Skin epidermis (tissue), 12 donors: ENCODE measurements at regions not wholly inside any gene's neighbourhood (a gene's known extent, or its start where the extent isn't known, plus 50 kb on each side); places are given as distances from the start of the nearest gene placed in this dataset.
"Not testable (repeated sequence)": the region's sequence is repeated elsewhere in the genome, so short reads cannot be mapped to it uniquely, and the experiment has no call there.

Experiments
- H3K27ac ChIP-seq, 21 experiments: fragments of 200-600 bp; sonication (generic) in 11 of 21; one replicate each; pipeline ENCODE4 v1.5.0; 2020; ENCODE audit warnings: mild to moderate bottlenecking in 3 of 21, inconsistent platforms in 2 of 21, moderate library complexity in 2 of 21
- H3K4me3 ChIP-seq, 7 experiments: fragments of 200-600 bp; sonication (generic) in 2 of 7; one replicate each; pipeline ENCODE4 v1.5.0; 2020; ENCODE audit warnings: inconsistent platforms in 2 of 7, mild to moderate bottlenecking in 2 of 7, moderate library complexity in 1 of 7

DNA sequence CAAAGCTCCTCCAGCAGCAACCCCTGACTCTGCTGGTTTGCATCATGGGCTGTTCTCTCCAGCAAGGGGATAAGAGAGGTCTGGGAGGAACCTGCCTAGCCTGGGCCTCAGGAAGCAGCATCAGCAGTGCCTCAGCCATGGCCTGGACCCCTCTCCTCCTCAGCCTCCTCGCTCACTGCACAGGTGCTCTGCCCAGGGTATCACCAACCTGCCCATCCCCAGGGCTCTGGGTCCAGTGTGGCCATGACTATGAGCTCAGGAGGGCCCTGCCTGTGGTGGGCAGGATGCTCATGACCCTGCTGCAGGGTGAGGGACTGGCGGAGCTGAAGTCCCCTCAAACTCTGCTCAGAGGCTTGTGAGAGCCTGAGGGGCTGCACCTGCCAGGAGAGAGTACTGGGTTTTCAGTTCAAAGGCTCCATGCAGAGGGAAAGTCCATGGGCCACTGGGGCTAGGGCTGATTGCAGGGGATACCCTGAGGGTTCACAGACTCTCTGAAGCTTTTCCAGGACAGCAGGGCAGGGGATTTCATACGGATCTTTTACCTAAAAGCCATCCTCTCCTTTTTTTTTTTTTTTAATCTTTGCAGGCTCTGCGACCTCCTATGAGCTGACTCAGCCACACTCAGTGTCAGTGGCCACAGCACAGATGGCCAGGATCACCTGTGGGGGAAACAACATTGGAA is 115.8 kb upstream of the IGLL5 start:
- Histone ChIP-seq H3K4me3 (no peak overlapping the region), H3K27ac (no peak overlapping the region)

DNA sequence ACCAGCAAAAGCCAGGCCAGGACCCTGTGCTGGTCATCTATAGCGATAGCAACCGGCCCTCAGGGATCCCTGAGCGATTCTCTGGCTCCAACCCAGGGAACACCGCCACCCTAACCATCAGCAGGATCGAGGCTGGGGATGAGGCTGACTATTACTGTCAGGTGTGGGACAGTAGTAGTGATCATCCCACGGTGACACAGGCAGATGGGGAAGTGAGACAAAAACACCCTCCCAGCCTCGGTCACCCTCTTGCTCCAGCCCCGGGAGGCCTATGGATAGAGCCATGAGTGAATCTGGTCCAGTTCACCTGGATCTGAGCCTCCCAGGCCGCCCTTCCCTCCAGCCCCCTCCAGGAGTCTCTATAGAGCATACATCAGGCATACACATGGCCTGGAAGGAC is 115.2 kb upstream of the IGLL5 start:
- no peak overlapping the region for H3K4me3 ChIP-seq
- H3K27ac ChIP-seq: no peak overlapping the region

DNA sequence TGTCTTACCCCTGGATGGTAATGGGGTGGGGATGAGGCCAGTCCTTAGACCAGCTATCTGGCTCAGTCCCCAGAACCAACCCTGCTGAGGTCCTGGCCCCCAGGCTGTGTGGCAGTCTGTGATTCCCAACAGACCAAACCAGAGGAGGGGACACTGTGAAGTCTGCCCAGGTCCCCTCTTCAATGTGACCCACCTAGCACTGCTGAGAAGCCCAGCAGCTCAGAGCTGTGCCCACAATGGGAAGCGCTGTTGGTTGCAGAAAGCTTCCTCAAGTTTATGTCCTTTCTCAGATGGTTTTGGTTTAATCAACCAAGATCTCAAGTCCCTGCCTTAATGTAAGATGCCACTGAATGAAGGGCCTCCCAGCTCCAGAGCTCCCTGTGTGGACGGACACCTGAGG is 114.7 kb upstream of the IGLL5 start:
- H3K4me3 ChIP-seq: no peak overlapping the region
- no peak overlapping the region for H3K27ac ChIP-seq

DNA sequence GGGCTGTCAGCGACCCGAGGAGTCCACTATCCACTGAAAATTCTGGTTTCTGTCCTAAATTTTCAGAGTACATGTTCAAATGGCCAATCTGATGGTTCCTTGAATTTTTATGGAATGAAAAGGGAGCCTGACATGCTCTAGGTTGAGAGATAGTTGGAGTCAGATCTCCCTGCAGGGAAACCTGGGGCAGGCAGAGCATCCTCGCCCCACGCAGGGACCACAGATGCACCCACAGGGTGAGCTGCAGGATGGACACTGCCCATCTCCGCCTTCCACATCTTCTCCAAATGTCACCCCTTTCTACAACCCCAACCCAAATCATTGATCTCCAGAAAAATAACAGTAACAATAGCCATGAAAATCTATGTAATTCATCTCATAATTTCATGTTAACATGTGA is 114.2 kb upstream of the IGLL5 start:
- no peak overlapping the region for H3K4me3 ChIP-seq
- H3K27ac ChIP-seq: no peak overlapping the region

DNA sequence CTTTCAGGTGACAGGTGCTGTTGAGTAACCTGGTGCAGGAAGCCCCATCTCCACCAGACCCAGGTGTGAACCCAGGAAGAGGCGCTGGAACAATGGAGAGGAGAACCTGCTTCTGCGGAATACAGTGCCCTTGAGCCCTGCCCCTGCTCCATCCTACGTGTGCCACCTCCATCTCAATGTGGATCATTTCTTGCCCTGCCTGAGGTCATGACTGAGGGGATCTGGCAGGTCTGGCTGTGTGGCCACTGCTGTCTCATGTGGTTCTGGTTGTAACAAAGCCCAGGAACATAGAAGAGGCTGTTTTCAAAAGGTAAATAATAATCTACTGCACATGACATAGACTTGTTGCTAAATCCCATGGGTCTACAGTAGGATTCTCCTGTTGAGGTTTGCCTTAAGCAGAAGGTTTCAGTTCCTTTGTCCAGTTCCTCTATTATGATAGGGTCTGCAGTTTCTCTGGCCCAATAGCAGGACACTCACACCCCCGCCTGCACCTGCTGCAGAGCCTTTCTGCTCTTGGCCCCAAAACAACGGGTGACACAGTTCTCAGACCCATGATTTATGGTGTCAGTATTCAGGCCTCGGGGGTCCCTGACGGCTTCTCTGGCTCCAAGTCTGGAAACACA is 113.5 kb upstream of the IGLL5 start:
- H3K27ac ChIP-seq: no peak overlapping the region
- H3K4me3 ChIP-seq: no peak overlapping the region

DNA sequence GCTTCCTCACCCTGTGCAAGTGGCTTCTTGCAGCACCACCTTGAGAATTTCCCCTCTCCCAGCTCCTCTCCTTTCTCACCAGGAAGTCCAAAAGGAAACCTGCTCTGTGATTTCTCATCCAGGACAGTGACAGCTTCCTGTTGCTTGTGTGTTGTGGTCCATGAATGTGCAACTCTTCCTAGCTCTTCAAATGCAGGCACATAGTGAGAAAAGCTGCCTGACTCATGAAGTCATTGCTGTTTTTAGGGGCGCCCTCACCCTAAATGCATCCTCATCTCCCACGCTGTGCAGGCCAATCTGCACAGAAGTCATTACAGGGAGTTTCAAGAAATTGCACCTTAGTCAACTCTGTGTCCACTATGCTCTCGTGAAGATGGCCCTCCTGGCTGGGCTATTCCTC is 112.9 kb upstream of the IGLL5 start:
- H3K27ac ChIP-seq, H3K4me3 ChIP-seq: not testable (repeated sequence)

DNA sequence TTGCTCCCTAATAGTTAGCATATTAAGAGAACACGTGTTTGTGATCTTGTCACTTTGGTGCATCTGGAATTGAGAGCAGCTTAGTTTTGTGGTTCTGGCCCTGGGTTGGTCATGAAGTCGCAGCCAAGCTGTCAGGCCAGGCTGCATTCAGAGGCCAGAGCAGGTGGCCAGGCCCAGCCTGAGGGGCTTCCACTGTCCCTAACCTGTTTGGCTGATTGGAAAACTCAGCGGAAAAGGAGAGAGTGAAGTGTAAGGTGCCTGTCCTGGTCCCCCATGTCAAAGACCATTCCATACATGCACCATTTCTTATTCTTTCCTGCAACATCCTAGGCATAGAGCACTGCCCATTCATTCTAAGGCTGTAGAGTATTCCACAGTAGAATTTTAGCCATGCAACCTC is 111.5 kb upstream of the IGLL5 start:
- H3K4me3 ChIP-seq: no peak overlapping the region
- H3K27ac ChIP-seq: no peak overlapping the region

DNA sequence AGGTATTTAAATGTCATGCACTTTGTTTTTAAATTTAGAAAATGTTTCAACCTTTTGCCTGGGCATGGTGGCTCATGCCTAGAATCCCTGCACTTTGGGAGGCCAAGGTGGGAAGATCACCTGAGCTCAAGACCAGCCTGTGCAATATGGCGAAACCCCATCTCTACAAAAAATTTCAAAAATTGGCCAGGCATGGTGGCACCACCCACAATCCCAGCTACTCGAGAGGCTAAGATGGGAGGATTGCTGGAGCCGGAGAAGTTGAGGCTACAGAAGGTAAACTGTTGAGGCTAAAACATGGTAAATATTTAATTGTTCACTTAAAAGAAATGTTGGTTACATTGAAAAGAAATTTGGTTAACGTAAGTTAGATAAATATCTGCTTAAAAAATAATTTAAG is 108.4 kb upstream of the IGLL5 start:
- Histone ChIP-seq H3K27ac (no peak overlapping the region), H3K4me3 (no peak overlapping the region)

DNA sequence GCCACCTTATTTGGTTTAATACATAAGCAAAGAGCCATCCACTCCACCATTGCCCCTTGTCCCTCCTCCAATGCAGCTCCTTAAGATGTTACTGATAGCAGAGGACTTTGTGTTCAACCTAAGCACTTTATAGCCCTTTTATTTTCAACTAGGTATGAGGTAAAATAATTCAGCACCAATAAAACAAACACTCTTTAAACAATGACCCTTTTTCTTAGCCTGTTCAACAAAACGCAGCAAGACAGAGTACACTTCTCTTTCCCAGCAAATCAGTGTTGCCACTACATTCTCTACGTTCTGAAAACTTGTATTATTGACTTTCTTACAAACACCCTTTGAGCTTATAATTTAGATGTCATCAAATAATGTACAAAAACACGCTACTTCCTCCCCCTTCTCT is 104.0 kb upstream of the IGLL5 start:
- Histone ChIP-seq H3K27ac (no peak overlapping the region), H3K4me3 (no peak overlapping the region)

DNA sequence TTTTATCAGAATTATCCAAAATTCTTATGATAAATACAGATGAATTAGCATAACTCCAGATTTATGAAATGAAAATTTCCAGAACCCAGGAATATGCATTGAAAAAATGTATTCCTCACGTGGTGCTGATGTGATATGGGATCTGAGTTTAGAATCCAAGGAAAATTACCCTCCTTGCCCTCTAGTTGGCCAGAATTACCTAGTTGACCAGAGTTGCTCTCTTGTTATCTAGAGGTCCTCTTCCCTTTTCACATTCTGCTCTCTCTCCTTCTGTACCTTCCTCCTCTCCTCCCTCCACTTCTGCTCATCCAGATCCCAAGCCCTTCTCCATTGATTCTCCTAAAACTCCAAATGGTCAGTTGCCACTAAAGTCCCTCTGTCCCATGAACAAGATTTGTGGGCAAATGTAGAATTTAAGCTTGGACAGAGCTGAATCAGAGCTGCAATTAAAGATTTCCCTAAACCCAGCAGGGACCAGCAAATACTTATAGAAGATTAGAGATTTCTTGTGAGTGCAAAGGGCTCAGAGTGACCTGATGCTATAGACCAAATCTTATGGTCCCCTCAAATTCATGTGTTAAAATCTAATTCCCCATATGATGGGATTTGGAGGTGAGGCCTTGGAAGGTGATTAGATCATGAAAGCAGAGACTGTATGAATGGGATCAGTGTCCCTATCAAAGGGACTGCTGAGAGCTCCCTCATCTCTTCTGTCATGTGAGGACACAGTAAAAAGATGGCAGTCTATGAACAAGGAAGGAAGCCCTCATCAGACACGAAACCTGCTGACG is 103.2 kb upstream of the IGLL5 start:
- H3K27ac ChIP-seq: no peak overlapping the region

DNA sequence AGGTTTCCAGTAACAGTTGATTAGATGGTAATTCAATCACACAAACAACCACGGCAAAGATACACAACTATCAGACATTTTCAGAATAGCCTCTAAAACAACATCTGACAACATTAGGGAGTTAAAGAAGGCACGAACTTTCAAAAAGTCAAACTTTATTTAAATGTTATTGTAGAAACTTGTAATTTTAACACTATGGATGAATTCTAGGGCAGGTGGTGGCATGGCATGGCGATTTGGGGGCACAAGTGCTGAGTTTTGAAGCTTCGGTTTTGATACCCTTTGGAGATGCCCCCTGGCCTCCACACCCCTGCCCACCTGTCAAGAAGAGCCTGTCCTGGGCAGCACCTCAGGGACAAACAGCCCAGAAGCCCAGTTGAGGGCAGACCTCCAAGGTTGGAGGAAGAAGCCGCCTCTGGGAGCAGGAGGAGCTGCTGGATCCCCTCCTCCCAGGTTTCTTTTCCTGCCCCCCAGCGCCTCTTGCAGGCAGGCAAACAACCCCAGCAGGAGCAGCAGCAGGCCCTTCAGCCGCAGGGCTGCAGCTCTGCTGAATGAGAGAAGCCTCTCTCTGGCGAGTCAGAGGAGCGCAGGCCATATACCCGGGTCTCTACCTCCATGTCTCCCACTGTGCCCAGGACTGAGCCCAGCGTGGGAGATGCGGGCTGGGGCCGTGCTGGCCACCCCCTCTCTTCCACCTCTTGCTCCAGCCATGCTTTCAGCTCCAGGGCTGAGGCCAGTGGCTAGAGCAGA is 102.1 kb upstream of the IGLL5 start:
- no peak overlapping the region for H3K4me3 ChIP-seq
- H3K27ac ChIP-seq: no peak overlapping the region

More for the DNA sequence above, 103.2 kb upstream of the IGLL5 start:
- no peak overlapping the region for H3K4me3 ChIP-seq

DNA sequence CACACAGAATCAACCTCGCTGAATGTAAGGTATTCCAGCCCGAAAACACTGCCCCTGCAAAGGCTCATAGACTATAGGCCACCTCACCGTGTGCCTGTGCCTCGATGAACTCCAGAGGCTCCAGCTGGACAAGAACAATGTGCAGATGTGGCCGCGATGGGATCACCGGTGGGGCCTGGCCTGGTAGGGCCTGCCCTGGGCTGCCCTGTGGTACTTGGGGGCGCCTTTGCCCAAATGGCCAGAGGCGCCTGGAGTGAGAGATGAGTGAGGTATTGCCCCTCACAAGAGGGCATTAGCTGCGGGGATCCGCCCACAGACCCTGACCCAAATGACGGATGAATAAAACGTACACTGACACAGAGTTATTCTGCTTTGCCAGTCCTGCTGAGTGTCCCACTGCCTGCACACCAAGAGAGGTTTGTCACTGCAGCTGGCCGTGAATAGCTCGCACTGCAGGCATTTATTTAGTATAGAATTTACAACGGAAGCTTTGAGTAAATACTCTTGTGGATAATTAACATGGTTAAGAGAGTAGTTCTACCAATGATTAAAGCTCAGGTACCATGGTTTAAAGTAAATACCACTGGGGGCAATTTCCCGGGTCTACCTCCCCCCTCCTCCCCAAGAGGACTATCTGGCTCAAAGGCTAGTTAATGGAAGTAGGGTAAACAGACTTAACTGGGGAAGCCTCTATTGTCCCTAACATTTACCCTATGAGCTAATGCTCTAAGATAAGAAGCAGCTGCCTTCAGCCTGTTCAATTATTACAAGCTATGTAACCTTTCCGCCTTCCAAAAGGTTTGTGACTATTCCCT is 101.1 kb upstream of the IGLL5 start:
- H3K4me3 ChIP-seq: no peak overlapping the region
- H3K27ac ChIP-seq: peak overlapping the region in 1 of 21 experiments; percentile 85

DNA sequence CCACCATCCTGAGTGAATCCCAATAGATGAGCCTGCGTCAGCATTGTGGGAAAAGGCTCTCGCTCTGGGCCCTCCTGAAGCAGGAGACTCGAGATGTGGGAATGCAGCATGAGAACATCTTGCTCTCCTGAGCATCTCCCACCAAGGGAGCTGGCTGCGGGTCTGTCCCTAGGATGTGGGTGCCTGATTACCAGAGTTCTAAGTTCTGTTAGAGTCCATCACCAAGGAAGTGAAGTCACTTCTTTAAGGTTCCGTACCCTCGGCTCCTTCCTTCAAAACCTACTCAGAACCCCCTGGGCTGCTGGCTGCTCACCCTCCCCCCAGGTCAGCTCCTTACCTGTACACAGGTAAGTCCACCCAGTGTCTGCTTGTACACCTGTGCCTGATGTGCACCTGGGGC is 100.5 kb upstream of the IGLL5 start:
- Histone ChIP-seq H3K27ac (peak overlapping the region in 3 of 21 experiments; percentile 6 to 85 (median 60)), H3K4me3 (no peak overlapping the region)

DNA sequence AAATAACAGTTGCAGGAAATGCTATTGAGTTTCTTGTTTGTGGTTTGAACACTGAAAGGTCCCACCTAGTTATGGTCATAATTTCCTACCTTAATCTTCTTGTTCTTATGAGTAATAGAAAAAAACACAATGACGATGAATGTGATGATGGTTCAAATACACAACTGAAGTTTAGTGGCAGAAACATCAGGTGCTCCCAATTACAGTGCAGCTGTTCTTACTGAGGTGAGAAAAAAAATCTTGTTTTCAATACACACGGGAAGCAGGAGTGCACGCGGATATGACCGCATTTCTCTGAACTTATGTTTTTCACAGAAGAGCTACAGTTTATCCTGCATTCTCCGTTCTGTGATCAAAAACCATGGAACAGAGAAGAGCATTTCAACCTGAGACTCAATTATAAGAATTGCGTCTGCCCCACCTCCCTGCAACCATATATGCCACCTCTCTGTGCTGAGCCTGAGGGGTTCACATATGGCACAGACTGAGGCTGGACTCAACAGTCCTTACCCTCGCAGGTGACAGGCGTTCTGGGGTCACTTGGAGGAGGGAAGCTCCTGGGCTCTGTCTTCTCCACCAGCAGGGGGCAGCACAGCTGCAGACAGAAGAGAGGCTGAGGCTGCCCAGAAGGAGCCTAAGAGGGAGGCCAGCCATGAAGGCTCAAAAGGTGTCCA is 99.7 kb upstream of the IGLL5 start:
- Histone ChIP-seq H3K4me3 (no peak overlapping the region), H3K27ac (peak overlapping the region in 6 of 21 experiments; percentile 60 to 85 (median 64))

DNA sequence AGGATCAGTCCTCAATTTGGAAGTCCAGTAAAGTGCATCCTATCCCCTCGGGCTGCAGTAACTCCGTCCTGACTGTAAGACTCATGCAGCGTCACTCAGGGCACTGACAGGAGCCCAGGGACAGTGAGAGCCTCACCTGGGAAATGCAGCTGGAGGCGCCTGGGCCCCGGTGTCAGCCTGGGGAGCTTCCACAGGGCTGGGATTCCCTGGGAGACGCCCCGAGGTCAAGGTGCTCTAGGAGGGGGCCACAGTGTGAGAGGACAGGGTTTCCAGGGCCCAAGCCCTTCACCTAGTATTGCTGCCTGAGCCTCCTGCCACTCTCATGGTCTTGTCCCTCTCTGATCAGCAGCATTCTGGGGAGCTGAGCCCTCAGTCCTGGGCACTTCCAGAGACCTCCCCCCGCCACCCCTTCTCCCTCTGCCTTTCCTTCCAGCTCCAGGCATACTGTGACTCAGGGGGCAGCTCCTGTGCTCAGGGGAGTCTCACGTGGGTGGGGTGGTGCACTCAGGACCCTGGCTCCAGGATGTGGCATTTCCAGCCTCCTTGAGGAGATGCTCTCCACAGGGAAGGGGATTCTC is 99.1 kb upstream of the IGLL5 start:
- Histone ChIP-seq H3K4me3 (no peak overlapping the region), H3K27ac (peak overlapping the region in 7 of 21 experiments; percentile 10 to 85 (median 63))

DNA sequence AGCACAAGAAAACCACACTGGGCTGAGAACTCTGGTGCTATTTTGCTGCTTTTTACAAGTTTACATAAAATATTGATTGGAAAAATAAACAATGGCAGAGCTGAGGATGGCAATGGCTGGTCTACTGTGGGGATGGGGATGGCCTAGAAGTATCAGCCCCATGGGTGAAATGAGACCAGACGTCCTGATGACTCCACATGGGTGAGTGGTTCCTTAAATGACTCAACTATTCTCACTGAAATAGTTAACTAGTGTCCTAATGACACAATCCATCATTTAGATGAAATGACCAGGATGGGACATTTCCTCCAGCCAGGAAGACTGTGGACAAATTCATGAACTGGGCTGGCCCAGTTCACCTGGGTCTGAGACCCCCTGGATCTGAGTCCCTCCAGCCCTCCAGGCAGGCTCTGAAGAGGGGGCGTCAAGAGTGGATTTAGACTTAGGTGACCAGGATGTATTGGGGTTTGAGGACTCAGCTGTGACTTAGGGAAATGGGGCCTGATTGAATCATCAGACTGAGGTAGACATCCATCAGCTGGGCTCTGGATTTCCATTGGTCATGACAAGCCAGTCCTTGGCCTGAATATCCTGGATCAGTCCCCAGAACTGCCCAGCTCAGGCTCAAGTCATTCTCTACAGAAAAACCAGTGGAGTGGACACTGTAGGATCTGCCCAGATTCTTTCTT is 98.2 kb upstream of the IGLL5 start:
- peak overlapping the region in 7 of 21 experiments; percentile 10 to 85 (median 63) for H3K27ac ChIP-seq
- no peak overlapping the region for H3K4me3 ChIP-seq

DNA sequence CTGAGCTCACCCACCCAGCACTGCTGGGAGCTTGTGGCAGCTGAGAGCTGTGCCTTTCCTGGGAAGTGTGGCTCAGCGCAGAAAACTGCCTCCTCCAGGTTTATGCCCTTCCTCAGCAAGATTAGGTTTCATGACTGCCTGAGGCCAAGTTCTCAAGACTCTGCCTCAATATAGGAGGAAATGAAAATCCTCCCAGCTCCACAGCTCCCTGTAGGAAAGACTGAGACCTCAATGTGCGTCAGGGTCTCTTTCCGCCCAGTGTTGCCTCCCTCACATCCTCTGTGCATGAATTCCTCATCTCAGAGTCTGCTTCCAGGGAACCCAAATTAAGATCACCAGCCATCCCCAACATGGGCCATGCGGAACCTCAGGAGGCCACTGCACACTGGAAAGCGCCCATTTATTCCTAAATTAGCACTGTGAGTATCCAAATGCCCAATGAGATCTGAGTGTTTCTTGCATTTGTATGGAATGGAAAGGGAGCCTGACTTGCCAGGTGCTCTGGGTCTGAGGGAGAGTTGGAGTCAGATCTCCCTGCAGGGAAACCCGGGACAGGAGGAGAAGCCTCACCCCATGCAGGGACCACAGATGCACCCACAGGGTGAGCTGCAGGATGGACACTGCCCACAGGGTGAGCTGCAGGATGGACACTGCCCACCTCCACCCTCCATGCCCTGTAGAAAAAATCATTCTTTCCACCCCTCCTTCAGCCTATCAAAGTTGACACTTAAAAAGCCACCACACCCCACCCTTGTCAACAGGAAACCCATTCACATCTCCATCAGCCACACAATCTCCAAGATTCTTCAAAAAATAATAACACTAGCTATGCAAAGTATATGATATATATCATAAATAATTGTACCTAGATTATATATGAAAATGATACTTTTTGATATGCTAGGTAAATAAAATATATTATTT is 97.4 kb upstream of the IGLL5 start:
- H3K4me3 ChIP-seq: no peak overlapping the region
- H3K27ac ChIP-seq: peak overlapping the region in 6 of 21 experiments; percentile 60 to 85 (median 64)
